GM21367 (cell line): ENCODE measurements at regions not wholly inside any gene's neighbourhood (a gene's known extent, or its start where the extent isn't known, plus 50 kb on each side); places are given as distances from the start of the nearest gene placed in this dataset.

Source experiments
- ATAC-seq: cut with Tn5 transposase; IDR thresholded peaks from one replicate; pipeline ENCODE4 v1.9.1; 2021; ENCODE audit not compliant: unreplicated experiment

DNA sequence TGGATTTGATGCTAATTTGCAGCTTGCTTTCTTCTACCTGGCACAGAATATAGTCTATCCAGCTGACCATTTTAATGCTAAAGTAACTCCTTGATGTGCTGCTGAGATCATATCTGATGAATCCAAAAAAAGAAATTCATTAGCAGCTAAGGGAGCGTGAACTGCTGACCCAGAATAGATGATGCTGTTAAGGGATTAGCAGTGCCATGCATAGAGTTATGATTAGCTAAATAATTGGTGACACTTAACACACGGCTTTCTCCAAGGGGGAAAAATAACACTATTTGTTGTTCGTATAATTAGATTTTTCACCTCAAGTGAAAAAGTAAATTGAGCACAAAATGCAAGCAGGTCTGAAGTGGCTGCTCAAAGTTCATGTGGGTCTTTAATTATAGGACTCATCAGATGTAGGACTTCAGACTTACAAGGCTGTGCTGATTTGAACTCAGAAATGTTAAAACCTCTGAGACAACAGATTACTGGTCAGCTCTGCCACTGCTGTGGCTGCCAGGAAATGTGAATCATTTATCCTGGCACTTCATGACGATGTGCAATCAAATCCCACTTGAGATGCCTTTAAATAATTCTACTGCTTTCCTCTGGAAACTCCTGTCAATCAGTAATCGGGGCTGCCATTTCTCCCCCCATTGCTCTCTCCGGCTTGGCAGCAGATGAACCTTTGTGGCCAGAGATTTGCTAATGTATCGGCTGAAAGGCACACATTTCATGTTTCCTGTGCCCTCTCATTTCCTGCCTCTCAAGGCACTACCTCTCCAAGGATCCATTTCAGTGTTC, 291.6 kb upstream of the C9orf72 start:
- ATAC-seq, result no peak

DNA sequence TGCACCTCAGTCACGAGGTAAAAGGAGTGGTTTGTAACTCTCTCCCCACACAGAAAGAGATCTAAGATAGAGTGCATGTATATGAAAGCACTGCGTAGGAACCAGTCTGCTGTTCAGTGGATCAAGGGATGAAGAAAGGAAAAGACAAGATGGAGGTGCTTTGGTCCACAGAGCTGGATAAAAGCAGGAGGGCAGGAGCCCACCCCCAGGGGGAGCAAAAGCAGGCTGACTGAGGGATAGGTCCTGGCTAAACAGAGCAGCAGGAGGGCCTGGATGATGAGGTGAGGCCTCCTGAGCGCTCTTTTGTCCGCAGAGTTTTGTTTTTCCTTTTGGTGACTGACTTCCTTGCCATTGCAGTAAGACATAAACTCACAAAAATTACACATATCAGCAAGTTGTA, 293.5 kb upstream of the C9orf72 start:
- ATAC-seq, result no peak

DNA sequence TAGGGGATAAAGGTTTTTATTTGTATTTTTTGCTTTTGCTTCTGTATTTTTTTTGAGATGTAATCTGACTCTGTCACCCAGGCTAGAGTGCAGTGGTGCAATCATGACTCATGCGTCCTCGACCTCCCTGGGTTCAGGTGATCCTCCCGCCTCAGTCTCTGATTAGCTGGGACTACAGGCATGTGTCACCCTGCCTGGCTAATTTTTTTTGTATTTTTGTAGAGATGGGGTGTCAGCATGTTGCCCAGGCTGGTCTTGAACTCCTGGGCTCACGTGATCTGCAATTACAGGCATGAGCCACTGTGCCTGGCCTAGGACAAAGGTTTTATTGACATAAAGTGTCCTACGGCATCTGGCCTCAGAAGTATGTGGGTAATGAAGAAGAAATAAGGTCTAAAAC, 297.1 kb upstream of the C9orf72 start:
- ATAC-seq, result no peak

DNA sequence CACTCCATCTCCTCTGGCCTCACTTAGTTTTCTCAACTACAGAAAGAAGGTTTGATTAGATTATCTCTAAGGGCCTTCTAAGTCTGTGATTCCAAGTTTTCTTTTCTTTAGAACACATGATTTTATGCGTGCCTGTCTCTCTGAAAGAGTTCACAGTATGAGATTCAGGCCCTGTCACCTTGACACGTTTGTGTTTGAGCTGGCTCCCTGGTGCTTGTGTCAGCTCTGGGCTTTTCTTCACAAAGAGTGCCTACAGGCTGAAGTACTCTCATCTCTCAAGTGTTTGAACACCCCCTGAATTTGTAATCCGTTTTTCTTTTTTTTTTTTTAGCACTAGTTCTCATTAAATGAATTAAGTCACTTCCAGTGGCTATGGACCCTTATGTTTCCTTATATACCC, 306.9 kb upstream of the C9orf72 start:
- ATAC-seq, result no peak

DNA sequence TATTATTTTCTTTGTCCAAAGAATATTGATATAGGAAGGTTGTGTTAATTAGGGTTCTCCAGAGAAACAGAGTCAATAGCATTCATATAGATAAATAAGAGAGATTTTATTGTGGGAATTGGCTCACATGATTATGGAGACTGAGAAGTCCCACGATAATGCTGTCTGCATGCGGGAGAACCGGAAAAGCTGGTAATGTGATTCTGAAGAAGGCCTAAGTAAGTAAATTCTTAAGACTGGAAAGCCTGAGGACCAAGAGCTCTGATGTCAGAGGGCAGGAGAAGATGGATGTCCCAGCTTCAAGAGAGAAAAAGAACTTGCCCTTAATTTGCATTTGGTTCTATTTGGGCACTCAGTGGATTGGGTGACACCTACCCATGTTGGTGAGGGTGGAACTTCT, 307.4 kb upstream of the C9orf72 start:
- no peak for ATAC-seq

DNA sequence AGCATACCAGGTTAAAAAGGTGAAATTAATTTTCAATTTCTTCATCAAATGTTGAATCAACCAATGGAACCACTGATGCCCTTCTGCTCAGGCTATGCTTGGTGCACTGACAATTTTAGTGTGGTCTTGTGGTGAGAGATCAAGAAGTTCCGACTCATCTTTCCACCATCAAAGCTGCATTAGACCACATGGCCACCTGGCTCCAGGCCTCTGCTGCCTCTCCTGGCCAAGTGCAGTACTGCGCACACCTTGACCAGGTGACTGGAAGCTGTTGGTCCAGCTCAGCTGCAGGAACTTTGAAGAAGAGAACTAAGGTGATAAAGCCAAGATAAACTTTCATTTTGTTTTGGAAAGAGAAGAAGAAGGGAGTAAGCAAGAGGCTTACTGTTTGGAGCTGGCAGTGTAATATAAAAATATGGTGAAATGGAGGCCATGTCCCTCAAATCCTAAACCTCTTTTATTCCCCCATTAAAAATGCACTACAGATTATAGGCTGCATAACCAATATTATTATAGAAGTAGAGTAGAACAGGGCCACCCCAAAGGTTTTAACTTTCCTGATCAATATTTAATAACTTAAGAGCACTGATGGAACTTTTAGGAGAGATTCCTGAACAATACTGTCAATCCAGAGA, 315.5 kb upstream of the C9orf72 start:
- peak; percentile 99 for ATAC-seq

DNA sequence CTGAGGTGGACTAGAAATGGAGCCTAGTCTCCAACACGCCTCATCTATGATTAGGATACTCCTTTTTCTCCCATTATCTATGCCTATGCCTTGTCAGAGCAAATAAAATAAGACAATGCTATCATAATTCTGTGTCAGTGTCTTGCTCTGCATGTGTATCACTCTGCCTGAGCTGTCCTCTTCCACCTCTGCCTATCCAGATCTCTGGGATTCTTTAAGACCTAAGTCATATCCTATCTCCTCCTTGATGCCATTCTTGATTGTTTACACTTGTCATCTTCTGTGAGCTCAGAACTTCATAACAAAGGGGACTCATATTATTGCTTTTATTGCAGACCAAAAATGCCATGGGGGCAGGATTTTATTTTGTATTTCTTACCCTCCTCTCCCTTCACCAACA, 351.2 kb upstream of the C9orf72 start:
- ATAC-seq, result no peak

DNA sequence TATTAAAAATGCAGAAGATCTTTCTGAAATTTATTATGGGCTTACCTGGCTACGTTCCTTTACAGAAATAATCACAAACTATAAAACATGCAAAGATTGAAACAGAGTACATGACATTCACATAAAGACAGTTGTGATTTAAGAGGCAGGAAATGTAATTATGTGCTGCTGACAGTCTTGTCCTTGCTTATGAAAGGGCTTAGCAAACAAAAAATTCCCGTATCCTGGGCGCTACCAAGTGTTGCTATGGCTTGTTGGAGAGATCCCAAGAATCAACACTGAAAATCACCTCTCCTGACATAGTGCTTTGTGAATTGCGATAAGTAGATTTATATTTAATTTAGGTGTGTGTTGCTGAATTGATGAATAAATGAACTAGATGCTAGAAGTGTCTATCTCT, 352.5 kb upstream of the C9orf72 start:
- ATAC-seq, result no peak

DNA sequence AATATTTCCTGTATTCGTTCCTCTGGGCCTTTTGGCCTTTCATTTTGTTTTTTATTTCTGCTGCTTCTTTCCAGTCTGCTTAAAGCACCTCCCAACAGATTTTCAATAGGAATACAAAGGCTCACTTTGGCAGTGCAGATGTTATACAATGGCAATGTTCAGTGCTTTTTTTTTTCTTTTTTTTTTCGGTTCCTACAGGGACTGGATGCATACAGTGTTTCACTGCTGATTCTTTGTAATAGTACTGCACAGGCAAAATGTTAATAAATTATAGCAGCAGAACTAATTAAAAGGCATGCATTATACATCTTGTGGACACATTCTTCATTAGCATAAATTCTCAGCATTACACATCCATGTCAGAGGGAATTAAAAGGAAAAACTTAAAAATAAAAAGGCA, 356.6 kb upstream of the C9orf72 start:
- no peak for ATAC-seq

DNA sequence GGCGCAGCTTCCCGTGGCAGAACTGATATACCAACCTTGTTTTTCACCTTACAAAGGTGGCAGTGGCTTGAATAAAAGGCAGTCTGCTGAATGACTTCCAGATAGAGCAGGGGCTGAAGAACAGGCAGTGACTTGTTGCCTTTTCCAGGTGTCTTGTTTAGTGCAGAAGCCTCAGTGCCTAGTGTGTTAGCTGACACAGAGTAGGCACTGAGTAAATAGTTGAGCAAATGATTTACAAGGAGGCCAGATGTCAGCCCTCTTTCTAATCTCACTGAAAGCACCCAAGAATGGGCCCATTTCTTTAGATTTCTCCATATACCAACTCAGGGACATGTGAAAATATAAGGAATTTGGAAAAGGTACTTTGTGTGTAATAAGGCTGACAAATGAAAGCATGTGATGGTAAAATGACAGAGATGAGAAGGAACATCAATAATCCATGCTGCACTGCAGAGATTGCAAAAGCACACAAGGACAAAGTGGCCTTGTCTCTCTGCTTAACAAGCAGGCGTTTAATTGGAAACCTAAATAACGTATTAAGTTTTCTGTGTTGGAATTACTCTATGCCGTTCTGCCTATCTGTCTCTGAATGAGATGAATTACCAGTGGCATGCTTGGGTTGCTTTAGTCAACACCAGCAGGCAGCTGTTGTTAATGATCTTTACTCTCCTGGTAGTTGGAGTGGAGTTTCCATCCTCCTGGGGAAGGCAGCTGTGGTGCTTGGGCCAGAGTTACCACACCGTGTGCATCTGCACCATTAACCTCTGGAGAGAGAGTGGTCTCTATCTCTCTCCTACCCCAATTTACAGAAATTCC, 360.1 kb upstream of the C9orf72 start:
- no peak for ATAC-seq

DNA sequence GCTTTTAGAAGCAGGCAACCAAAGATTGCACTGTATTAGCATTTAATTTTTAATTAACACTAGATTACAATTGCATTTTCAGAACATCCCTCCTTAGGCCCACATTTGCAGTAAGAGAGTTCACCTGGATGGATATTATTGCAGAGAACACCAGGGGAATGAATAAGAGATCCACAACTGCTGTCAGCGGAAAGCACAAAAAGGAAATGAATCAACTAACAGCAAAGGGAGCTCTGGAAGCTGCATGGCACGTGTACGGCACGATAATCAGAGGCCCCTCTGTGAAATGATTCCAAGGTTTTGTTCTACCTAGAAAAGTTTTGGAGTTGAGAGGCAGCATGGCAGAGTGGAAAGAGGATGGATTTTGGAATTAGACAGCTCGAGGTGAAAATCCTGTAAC, 361.2 kb upstream of the C9orf72 start:
- no peak for ATAC-seq

DNA sequence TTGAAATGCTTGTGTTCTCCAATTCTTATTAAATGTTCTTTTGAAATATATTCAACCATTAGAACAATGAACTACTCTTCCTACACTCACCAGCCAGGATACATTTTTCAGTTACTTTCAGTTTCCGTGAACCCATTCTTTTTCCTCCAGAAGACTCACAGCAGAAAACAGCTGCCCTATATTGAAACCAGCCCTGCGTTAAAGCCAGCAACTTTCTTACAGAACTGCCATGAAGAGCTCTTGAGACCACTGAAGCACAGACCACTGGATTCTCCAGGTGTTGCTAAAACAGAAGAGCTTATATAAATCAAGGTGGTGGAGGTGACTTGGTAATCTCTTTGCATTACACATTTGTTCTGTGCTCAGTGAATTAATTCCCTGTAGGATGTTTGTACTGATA, 365.9 kb upstream of the C9orf72 start:
- no peak for ATAC-seq

DNA sequence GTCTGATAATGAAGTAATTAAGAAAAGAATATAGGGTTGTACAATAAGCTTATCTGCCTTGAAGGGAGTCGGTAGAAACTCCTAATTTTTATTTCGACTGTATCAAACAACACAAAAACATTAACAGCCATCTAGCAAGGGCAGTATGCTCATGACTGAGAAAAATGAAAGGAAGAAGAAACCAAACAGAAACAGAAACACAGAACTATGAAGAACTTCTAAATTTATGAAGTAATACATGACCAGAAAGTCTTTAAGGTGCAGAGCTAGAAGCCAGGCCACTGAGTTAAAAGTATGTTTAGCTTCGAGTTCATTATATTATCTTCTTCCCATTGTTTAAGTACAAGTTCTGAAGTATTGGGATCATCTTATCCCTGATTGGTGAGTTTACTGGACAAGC, 367.3 kb upstream of the C9orf72 start:
- no peak for ATAC-seq

DNA sequence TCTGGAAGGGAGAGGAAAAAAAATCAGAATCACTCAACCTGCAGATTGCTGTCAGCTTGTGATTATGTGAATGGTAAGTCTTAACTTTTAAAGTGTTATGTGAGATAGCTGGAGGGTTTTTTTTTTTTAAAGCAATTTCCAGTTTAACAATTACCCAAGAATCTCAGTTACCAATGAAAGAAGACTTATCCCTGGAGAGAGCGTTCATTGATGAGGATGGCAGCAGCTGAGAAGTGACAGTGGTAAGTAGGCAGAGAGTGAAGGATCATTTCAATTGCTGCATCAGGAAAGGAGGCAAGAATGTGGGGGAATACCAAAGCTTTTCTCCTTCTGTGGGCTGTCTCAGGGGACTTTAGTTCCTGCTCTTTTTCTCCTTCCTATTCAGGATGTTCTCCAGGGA, 370.2 kb upstream of the C9orf72 start:
- ATAC-seq, result no peak

DNA sequence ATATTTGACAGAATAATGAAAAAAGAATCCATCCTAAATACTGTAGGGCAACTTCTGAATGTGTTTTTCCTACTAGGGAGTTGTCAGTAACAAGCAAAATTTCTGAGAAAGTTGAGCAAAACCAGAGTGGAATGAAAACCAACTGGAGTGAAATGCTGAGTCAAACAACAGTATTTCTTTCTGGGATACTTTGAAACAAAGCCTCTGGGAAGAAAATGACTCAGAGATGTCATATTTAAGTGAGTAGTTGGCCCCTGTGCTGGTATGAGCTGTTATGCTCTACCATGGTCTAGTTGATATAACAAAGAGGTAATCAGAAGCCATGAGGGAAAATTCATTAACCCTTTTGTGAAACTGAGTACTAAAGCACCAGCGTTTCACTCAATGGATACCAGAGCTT, 372.1 kb upstream of the C9orf72 start:
- no peak for ATAC-seq

DNA sequence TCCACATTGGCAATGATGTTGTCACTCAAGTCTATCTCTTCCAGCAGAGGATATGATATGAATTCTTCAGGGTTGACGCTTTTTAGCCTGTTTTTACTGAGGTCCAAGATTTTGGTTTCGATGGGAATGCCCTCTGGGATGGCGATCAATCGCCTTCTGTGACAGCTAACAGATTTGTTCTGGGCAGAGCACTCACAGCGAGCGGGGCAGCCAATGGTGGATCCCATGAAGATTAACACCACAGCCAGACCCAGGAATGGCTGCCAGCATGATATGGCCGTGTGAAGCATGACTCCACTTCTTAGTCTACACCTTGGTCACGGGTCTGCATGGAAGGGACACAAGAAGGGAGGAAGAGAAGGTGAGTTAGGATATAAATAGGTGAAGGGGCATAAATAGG, 377.1 kb upstream of the C9orf72 start:
- no peak for ATAC-seq

DNA sequence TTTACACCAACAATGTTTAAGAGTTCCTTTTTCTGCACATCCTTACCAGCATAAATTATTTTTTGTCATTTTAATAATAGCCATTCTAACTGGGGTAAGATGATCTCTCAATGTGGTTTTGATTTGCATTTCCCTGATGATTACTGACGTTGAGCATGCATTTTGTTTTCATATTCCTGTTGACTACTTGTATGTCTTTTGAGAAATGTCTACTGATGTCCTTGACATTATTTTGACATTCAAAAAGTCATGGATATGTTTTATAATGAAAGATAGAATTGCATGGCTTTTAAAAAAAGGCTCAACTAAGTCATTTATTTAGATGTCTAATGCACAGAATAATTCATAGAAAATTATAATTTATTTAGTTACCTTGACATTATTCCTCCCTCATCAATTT, 381.6 kb upstream of the C9orf72 start:
- no peak for ATAC-seq

DNA sequence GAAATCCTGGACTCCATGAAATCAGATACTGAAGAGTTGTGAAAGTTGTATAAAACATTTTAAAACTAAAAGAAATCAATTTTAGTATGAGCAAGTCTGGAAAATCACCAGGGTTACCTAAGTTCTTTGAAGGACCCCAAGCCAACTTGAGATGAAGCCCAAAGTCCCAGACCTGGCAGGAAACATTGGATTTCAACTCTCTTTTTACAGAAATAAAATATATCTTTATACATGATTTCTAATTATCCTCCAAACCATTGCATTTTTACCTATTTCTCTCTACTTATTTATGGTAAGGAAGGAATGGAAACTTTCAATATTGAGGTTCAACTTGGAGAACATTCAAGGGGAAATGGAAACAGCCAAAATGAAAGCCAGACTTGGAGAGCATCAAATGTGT, 390.6 kb upstream of the C9orf72 start:
- ATAC-seq, result no peak

DNA sequence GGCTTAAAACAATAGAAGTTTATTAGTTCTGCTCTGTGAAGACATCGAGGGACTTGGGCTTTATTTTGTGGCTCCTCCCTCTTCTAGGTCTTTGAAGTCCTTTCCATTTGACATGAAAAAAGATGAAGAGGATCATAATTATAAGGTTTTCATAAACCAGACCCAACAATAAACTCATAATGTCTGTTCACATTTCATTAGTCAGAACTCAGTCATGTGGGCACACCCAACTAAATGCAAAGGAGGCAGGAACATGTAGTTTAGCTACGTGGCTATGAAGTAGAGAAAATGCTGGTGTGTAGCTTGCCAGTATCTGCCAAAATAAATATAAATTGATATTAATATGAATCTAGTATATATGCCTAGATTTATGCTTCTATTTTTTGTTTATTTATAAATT, 393.9 kb upstream of the C9orf72 start:
- no peak for ATAC-seq

DNA sequence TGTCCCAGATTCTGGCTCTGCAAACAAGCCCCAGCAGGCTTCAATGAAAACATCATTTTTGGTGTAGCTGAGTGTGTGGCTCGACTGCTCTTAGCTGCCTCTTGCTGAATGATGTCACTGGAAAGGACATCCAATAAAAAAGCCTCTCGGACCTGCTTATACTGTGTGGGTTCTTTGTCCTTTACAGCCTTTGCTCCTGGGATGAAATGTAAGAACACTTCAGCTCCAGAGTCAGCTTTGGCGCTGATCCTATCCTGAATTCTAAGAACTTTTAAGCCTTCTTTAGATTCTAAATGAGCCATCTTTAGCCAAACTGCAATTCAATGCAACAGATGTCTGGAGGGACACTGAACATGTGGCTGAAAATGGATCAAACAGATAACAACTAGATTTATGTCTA, 404.6 kb upstream of the C9orf72 start:
- no peak for ATAC-seq

DNA sequence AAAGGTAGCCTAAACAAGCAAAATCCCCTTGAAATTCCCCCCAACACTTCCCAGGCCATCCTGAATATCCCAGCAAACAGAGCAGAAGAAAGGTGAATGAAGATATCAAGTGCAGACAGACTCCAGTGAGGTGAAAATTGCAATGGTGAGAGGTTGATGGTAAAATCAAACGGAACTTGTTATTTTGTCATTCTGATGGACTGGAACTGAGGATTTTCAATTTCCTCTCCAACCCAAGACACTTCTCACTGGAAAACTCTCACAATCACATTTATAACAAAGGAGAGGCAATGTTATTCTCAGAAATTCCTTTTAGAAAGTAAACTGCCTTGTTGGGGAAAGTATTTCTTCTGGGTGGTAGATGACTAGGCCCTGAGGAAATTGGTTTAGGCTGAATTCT, 412.4 kb upstream of the C9orf72 start:
- no peak for ATAC-seq

DNA sequence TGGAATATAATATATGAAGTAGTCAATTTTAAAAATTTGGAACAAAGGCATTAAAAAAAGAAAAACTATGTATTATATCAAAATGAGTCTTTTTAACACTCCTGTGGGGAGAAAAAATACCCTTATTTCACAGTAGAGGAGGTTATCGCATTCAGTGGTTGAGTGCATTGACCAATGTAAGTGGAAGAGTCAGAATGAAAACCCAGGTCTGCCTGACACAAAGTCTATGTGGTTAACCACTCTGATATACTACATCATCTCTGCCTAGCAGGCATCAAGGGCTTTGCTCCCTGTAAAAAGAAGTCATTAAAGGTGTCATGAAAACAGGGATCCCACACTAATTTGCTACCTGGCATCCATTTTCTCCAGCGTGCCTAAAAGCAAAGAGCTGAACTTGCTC, 417.2 kb upstream of the C9orf72 start:
- no peak for ATAC-seq
